ENCODE measurements at regions not wholly inside any gene's neighbourhood (a gene's known extent, or its start where the extent isn't known, plus 50 kb on each side); places are given as distances from the start of the nearest gene placed in this dataset.
"Not testable (repeated sequence)": the region's sequence is repeated elsewhere in the genome, so short reads cannot be mapped to it uniquely, and the experiment has no call there.

DNA sequence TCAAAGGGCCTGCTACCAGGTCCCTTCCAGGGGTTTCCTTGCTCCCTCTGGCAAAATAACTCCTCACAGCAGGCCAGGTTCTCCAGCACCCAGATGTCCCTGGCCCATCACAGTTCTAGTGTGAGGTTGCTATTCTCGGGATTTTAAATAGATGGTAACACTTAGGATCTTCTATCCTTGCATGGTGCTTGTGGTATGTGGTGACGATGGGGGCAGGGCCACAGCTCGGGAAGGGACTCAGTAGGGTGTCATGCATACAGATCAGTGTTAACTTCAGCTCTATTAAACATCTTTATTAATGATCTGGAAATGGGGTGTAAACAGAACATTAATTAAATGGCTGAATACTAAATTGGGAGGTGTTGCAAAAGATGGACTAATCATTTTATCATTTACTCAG is 323.8 kb downstream of the QKI start:
- DNase-seq (ENCODE audit: low read depth), result no peak

GRCh38 chr6:163735076-163735475 is 320.6 kb downstream of the QKI start:
- DNase-seq (ENCODE audit: low read depth), result no peak

- no peak for DNase-seq (ENCODE audit: low read depth)
Measured at GRCh38 chr6:163733061-163733460, 318.5 kb downstream of the QKI start.

DNA sequence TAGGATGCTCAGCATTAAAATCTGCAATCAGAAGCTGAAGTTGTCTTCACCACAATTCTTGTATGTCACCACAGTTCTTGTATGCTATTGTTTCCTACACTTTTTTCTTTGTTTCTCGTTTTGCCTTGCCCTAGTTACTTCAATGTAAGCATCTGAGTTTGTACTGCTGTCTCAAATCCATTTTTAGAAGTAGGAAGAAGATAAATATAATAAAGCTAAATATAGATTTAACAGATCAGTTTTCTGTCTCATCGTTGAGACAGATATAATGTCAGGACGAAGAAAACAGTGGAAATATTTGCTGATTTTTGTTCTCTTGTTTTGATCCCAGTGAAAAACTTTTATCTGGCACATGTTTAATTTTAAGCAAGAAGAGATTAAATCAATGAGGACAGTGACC is 318.0 kb downstream of the QKI start:
- no peak for DNase-seq (ENCODE audit: low read depth)

DNA sequence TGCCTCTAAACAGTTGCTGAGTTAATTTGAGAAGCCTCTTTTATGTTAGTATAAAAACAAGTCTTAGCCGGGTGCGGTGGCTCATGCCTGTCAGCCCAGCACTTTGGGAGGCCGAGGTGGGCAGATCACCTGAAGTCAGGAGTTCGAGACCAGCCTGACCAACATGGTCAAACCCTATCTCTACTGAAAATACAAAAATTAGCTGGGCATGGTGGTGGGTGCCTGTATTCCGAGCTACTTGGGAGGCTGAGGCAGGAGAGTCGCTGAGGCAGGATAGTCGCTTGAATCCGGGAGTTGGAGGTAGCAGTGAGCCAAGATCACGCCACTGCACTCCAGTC is 317.5 kb downstream of the QKI start:
- DNase-seq (ENCODE audit: low read depth), result not testable (repeated sequence)

DNA sequence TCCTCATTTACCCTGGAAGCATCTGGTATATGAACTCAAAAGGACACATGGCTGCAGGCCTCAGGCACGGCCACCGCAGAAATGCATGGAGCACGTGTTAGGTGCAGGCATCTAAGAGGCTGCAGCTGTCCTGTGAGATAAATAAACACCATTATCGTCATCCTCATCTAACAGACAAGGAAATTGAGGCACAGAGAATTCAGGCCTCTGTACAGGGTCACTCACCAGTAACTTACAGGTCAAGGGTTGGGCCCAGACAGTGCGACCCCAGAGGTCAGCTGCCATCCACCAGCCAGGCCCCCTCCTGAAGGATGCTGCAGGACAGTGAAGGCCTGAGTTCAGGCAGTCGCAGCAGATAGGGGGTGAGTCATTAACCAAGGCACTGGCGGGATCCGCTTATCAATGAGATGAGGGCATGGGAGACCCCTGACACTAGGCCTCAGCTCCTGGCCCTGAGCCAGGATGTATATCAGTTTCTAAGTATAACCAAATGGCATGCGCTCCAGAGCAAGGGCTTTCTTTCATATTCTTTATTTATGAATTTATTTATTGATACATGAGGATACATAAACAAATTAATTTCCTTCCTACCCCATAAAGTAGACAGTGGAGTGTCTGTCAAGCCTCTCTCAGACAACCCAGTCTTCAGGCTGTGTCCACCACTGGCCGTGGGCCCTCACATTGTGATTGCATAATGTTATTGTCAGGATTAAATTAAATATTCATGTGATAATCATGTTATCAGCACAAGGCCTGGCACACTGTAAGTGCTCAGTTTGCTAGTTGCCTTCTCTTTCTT is 316.9 kb downstream of the QKI start:
- DNase-seq (ENCODE audit: low read depth), result no peak

GRCh38 chr6:163730246-163731210 is 316.0 kb downstream of the QKI start:
- no peak for DNase-seq (ENCODE audit: low read depth)

DNA sequence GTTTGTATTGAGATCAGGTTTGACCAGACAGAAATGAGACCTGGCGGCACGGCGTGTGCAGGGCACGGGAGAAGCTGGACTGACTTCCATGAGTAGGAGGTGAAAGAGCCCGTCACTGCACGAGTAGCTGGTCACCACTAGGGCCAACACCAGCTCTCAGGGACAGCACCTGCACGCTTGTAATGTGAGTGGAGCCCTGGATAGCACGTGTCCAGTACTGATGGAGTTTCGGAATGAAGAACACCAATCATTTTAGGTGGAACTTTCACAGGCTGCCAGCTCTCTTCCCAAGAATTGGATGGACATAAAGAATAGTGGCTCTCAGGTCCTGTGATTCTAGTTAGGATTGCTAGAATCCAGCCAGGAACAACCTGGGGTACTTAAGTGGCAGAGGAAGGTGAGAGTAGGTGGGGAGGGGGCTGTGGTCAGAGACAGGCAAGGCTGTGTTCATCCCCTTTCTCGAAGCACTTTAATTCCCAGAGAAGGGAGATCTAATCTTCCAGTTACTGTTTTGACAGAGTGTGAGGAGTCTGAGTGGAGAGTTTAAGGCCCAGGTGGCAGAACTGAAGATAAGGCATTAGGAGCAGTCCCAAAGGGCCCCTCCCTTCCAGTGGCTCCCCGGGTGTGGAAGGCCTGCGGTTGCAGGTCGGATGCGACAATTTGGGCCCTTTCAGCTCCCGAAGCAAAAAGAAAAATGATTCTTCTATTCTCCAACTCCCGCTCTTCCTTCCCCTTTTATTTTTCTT is 314.8 kb downstream of the QKI start:
- DNase-seq (ENCODE audit: low read depth), result no peak

GRCh38 chr6:163728442-163729126 is 314.1 kb downstream of the QKI start:
- DNase-seq (ENCODE audit: low read depth), result no peak

DNA sequence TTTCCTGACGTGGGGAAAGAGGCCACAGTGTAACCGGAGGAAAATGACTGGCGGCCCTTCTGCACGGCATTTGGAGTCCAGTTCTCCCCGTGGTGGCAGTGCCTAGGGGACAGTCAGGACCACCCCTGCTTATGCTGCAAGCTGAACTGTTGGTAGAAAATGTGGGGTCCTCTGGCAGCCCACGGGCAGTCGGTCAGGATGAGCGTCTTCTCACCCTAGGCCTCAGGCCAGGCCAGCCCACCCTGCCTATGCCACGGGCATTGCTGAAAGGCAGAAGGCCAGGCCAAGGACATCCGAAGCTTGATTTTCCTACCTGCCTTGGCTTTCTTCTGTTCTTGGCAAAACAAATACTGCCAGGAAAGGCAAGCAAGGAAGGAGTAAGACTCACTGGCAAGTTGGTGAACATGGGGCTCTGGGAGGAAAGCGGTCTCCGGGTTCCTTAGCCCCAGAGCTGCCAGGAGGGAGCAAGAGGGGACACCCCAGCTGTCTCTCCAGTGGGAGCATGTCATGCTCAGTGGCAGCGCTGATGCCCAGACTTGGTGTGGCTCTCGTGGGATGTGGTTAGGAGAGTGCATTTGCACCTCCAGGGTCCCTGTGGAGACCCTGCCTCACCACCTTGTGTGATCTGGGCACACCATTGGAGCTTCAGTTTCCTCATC is 311.6 kb downstream of the QKI start:
- DNase-seq (ENCODE audit: low read depth), result no peak

DNA sequence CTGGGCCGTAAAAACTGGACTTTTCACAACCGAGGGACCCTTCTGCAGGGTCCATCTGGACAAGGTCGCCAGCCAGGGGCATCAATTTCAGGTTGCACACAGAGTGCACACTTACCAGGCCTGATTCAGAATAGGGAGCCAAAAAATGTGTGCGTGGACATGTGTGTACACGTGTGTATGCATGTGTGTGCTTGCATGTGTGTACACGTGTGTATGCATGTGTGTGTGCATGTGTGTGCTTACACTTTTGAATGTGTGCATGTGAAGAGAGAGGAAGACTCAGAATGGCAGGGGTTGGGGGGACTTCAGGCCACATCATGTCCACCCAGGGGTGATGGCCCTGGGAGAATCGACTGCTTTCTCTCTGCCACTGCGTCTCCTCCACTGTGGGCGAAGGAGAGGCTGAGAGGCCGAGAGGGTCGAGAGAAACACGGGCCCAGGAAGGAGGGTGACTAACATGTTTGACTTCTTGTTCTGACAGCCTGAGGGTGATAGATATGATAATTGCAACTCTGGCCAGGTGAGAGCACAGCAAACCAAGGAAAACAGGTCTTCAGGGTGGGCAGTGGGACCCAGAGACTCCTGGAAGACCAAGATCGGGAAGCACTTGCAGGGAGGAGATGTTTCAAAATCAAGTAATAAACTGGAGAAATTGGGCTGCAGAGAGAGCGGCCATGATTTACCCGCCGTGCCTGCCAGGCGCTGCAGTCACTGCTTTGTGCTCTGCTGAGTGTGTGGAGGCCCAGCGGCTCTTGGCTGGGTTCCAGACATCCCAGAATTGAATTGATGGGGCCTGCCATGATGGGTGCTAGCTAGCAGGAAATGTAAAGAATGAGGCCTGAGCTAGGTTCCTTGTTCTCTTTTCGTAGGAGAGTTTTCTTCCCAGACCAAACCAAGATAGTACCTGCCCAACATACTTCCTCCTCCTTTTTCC is 310.8 kb downstream of the QKI start:
- no peak for DNase-seq (ENCODE audit: low read depth)

GRCh38 chr6:163724196-163724595 is 309.7 kb downstream of the QKI start:
- no peak for DNase-seq (ENCODE audit: low read depth)

DNA sequence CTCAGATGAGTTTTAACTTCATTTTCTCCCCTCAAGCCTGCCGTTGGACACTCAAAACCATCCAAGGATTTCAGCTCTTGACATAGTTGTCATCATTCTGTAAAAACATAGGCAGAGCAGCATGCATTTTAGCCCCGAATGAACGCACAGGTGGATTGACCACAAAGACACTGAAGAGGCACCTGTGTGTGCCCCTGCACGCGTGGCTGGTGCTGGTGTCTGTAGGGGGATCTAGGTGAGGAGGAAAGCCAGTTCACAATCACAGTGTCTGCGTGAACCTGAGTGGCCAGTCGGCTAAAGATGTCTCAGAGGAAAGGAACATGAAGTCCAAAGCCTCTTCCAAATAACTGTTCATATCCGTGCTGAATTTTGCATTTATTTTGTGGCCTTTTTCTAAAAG is 309.2 kb downstream of the QKI start:
- no peak for DNase-seq (ENCODE audit: low read depth)

- no peak for DNase-seq (ENCODE audit: low read depth)
Measured at GRCh38 chr6:163721922-163722692, 307.6 kb downstream of the QKI start.

GRCh38 chr6:163721435-163721834 is 306.9 kb downstream of the QKI start:
- no peak for DNase-seq (ENCODE audit: low read depth)

- no peak for DNase-seq (ENCODE audit: low read depth)
Measured at GRCh38 chr6:163720460-163721235, 306.1 kb downstream of the QKI start.

DNA sequence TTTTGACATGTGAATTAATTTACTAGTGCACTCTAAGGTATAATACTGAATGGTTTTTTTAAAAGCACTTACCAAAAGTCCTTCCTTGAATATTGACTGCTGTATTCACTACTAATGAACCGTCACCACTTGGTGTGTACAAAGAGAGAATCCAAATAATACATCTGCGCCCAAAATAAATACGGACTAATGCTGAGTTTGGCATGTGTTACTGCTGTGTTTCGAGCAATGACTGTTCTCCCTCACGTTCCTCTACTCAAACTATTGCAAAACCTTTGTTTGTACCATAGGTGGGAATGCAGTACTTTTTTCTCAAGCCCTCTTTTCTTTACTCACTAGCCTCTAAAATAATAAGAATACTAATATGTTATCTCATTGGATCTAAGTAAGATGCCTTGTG is 305.5 kb downstream of the QKI start:
- DNase-seq (ENCODE audit: low read depth), result no peak

DNA sequence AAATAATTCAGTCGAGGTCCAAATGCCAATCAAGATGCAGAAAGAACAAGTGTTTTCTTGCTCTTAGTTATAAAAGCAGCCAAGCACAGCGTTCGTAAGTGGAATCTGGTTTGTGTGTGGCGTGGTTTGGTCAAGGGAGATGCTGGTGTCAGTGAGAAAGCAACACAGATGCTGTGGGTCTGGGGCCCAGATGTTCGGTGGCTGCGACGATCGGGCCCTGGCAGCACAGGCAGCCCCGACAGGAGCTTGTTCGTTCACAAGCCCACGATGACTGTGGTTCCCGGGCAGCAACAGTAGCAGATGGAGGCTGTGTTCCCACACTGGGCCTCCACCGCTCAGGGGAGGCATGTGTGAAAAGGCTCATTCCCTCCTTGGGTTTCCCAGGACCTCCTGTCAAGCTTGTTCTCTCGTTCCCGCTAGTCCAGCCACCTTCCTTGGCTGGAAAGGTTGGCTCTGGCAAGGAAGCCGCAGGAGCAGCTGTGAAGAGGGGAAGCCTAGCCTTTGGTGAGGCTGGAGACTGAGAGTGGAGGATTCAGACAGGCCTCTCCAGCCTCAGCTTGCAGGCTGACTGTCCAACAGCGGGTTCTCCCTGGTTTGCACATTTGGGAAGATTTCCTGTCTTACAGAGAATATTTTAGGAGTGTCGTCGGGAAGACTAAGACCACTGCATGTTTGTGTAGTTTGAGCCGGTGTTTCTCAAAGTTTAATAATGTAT is 304.7 kb downstream of the QKI start:
- DNase-seq (ENCODE audit: low read depth), result no peak
